ENCODE measurements at regions not wholly inside any gene's neighbourhood (a gene's known extent, or its start where the extent isn't known, plus 50 kb on each side); places are given as distances from the start of the nearest gene placed in this dataset.

DNA sequence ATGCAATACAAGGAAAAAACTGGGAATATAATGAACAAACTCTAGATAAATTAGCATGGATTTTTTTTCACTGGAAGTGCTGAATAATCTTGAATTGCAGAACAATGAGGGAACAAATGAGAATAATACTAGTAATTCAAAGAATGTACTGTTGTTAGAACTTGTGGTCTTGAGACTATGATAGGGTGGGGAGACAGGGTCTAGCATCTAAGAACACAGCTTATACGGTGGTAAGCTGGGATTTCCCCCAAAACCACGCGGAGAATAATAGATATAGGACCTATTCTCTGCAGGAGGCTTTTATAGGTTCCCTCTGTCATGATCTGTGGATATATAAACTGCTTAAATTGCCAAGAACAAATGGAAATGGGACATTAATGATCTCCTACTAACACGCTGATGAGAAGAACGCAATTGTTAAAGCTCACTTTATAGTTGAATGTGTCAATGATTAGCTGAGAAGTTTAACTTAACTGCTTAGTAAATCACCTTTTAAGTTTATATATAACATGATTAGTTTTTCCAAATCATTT lies 692.3 kb downstream of the ZPLD1 start:
- no peak overlapping the region for H3K4me3 ChIP-seq (ENCODE audit: low read depth in 2 of 2, low read length in 2 of 2)
- H3K9me3 ChIP-seq (ENCODE audit: control insufficient read depth, insufficient read depth, low read depth, low read length) = no peaks in the 10 kb centered on the region; the same call in 1 of the 2 replicates
- H3K27ac ChIP-seq (ENCODE audit: low read length) = no peak overlapping the region
- ChIA-PET POLR2A (no interaction called here), CTCF (no interaction called here)
- DNase-seq (ENCODE audit: low read depth, low spot score) (no peak), ATAC-seq (no peak)
- in situ Hi-C loops (cut with HindIII; ENCODE audit: low pct_unique_long_range_greater_than_20kb, low sequenced_read_pairs) (no loop called here), intact Hi-C loops (cut with micrococcal nuclease; ENCODE audit: unreplicated experiment) (no loop called here)
- H3K27me3 ChIP-seq (ENCODE audit: control insufficient read depth, insufficient read depth, low read length) = no peaks in the 10 kb centered on the region
- no peaks in the 10 kb centered on the region for H3K36me3 ChIP-seq (ENCODE audit: control insufficient read depth, insufficient read depth, low read length)
- TF ChIP-seq REST (IDR thresholded peaks at IDR 0.05; ENCODE audit: insufficient read depth in 1 of 2, low read depth in 2 of 2, low read length in 1 of 2) (no peak), POLR2AphosphoS5 (IDR thresholded peaks at IDR 0.05; ENCODE audit: low read depth, low read length) (no peak), TCF7L2 (IDR thresholded peaks at IDR 0.05; ENCODE audit: low read depth, low read length) (no peak), CTCF (IDR thresholded peaks at IDR 0.05) (no peak), SIN3A (IDR thresholded peaks at IDR 0.05; ENCODE audit: borderline replicate concordance, insufficient read depth, low read depth, low read length) (no peak)
- no peaks in the 10 kb centered on the region for H3K4me1 ChIP-seq (ENCODE audit: control insufficient read depth, insufficient read depth, low read length)
- BruUV-seq (replicated peaks) = no TSS peak

DNA sequence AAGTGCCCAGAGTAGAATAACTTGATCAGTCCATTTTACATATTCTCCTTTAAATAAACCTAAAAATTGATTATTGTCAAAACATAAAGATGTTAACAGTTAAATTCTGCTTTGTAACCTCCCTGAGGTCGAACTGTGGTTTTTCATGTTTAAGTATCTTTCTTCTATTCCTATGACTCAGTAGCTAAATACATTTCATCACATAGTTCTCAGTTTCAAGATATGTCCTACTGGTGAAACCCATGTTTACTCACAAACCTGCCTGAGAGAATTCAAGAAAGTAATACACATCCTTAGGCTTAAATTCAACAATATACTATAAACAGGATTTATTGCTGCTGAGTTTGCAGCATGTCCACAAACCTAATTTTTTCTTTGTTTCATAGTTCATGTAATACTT lies 692.9 kb downstream of the ZPLD1 start:
- Histone ChIP-seq H3K4me1 (ENCODE audit: control insufficient read depth, insufficient read depth, low read length) (no peaks in the 10 kb centered on the region), H3K27me3 (ENCODE audit: control insufficient read depth, insufficient read depth, low read length) (no peaks in the 10 kb centered on the region), H3K27ac (ENCODE audit: low read length) (no peak overlapping the region), H3K4me3 (ENCODE audit: low read depth in 2 of 2, low read length in 2 of 2) (no peak overlapping the region), H3K36me3 (ENCODE audit: control insufficient read depth, insufficient read depth, low read length) (no peaks in the 10 kb centered on the region), H3K9me3 (ENCODE audit: control insufficient read depth, insufficient read depth, low read depth, low read length) (no peaks in the 10 kb centered on the region; the same call in 1 of the 2 replicates)
- DNase-seq (ENCODE audit: low read depth, low spot score) = no peak
- in situ Hi-C loops (cut with HindIII; ENCODE audit: low pct_unique_long_range_greater_than_20kb, low sequenced_read_pairs) (no loop called here), intact Hi-C loops (cut with micrococcal nuclease; ENCODE audit: unreplicated experiment) (no loop called here)
- TF ChIP-seq REST (IDR thresholded peaks at IDR 0.05; ENCODE audit: insufficient read depth in 1 of 2, low read depth in 2 of 2, low read length in 1 of 2) (no peak), TCF7L2 (IDR thresholded peaks at IDR 0.05; ENCODE audit: low read depth, low read length) (no peak), SIN3A (IDR thresholded peaks at IDR 0.05; ENCODE audit: borderline replicate concordance, insufficient read depth, low read depth, low read length) (no peak), CTCF (IDR thresholded peaks at IDR 0.05) (no peak)
- ATAC-seq = no peak
- ChIA-PET POLR2A (no interaction called here), CTCF (no interaction called here)
- no TSS peak for BruUV-seq (replicated peaks)
